K562 (cell line): ENCODE measurements at regions not wholly inside any gene's neighbourhood (a gene's known extent, or its start where the extent isn't known, plus 50 kb on each side); places are given as distances from the start of the nearest gene placed in this dataset.

Experiments used
- EP300 ChIP-seq: IDR thresholded peaks from 2 replicates; pipeline ENCODE4 v1.6.1; 2012; ENCODE audit warnings: low read length, improper control_type of control experiment
- FOS ChIP-seq: IDR thresholded peaks from 3 replicates; pipeline ENCODE4 v1.6.1; 2011; ENCODE audit not compliant: insufficient read length; ENCODE audit errors: extremely low read depth
- KAT7 ChIP-seq: sonication (generic); formaldehyde crosslinking; IDR thresholded peaks from 2 replicates; pipeline ENCODE4 v1.8.0; 2022; ENCODE audit warnings: missing genetic modification reagents, mild to moderate bottlenecking, borderline replicate concordance
- NCOA2 ChIP-seq, 2 experiments: fragments of 450-650 bp; IDR thresholded peaks; 2 replicates each; pipeline ENCODE4 v1.6.1; 2018; ENCODE audit warnings: mild to moderate bottlenecking in 2 of 2, moderate library complexity in 1 of 2; ENCODE audit not compliant: partially characterized antibody in 2 of 2
- SP1 ChIP-seq: sonication (generic); formaldehyde crosslinking; IDR thresholded peaks from 2 replicates; pipeline ENCODE4 v1.8.1; 2022; ENCODE audit warnings: mild to moderate bottlenecking, missing genetic modification reagents
- YY1 ChIP-seq, 3 experiments: IDR thresholded peaks; 2 replicates each; pipeline ENCODE4 v1.6.1; 2011; ENCODE audit warnings: low read length in 2 of 3, mild to moderate bottlenecking in 2 of 3, moderate library complexity in 2 of 3, borderline replicate concordance in 1 of 3, control low read depth in 1 of 3, low read depth in 1 of 3; ENCODE audit not compliant: insufficient read depth in 3 of 3, insufficient replicate concordance in 2 of 3, control insufficient read depth in 1 of 3, insufficient read length in 1 of 3; ENCODE audit errors: extremely low read depth in 1 of 3
- ZNF561 ChIP-seq: fragments of 450-650 bp; formaldehyde crosslinking; conservative IDR thresholded peaks from 2 replicates; pipeline ENCODE4 v1.4.0; 2020; ENCODE audit warnings: mild to moderate bottlenecking, moderate library complexity
- TF ChIP-seq, protein P1 (sequence below), 3 experiments: IDR thresholded peaks in 2 of 3; conservative IDR thresholded peaks in 1 of 3; 2 replicates each; pipeline ENCODE4 v1.5.1; 2011 to 2012; ENCODE audit warnings: low read length in 3 of 3, mild to moderate bottlenecking in 3 of 3, control low read depth in 2 of 3, improper control_type of control experiment in 1 of 3, inconsistent platforms in 1 of 3, low read depth in 1 of 3, mixed read lengths in 1 of 3, moderate library complexity in 1 of 3; ENCODE audit not compliant: insufficient read depth in 2 of 3
- TF ChIP-seq, protein P2 (sequence below): sonication (generic); formaldehyde crosslinking; IDR thresholded peaks from 2 replicates; pipeline ENCODE4 v1.8.1; 2022; ENCODE audit warnings: missing genetic modification reagents

DNA sequence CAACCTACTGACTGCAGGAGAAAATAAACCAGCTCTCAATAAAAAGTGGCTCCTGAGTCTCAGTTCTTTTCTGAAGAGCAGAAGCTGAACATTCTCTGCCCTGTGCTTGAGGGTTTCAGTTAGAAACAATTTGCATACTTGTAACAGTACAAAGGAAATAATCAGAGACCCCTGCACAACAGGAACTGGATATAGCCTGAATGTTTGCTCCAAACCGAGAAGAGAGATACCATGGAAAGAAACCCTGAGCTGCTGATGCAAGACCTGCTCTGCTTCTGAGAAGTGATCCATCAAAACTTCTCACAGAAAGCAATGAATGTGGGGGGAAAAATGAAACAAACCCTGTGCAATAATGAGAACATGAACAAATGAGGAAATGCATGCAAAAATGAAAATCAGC is 592.9 kb downstream of the SEMA5A start:
- no peak for TF ChIP-seq NCOA2 (IDR thresholded peaks at IDR 0.05; ENCODE audit: partially characterized antibody in 2 of 2)
- no peak for TF ChIP-seq ZNF561
- TF ChIP-seq, protein P1, sequence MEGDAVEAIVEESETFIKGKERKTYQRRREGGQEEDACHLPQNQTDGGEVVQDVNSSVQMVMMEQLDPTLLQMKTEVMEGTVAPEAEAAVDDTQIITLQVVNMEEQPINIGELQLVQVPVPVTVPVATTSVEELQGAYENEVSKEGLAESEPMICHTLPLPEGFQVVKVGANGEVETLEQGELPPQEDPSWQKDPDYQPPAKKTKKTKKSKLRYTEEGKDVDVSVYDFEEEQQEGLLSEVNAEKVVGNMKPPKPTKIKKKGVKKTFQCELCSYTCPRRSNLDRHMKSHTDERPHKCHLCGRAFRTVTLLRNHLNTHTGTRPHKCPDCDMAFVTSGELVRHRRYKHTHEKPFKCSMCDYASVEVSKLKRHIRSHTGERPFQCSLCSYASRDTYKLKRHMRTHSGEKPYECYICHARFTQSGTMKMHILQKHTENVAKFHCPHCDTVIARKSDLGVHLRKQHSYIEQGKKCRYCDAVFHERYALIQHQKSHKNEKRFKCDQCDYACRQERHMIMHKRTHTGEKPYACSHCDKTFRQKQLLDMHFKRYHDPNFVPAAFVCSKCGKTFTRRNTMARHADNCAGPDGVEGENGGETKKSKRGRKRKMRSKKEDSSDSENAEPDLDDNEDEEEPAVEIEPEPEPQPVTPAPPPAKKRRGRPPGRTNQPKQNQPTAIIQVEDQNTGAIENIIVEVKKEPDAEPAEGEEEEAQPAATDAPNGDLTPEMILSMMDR (IDR thresholded peaks at IDR 0.05 in 2 of 3, conservative IDR thresholded peaks at IDR 0.05 in 1 of 3; ENCODE audit: insufficient read depth in 2 of 3, low read depth in 1 of 3, low read length in 3 of 3), result no peak
- TF ChIP-seq, protein P2, sequence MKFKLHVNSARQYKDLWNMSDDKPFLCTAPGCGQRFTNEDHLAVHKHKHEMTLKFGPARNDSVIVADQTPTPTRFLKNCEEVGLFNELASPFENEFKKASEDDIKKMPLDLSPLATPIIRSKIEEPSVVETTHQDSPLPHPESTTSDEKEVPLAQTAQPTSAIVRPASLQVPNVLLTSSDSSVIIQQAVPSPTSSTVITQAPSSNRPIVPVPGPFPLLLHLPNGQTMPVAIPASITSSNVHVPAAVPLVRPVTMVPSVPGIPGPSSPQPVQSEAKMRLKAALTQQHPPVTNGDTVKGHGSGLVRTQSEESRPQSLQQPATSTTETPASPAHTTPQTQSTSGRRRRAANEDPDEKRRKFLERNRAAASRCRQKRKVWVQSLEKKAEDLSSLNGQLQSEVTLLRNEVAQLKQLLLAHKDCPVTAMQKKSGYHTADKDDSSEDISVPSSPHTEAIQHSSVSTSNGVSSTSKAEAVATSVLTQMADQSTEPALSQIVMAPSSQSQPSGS, result no peak
- TF ChIP-seq KAT7 (CRISPR knock-in tag), result no peak
- TF ChIP-seq EP300, result no peak
- no peak for TF ChIP-seq FOS
- TF ChIP-seq YY1 (IDR thresholded peaks at IDR 0.05; ENCODE audit: borderline replicate concordance in 1 of 3, control insufficient read depth in 1 of 3, extremely low read depth in 1 of 3, insufficient read depth in 3 of 3, insufficient read length in 1 of 3, insufficient replicate concordance in 2 of 3, low read depth in 1 of 3, low read length in 2 of 3), result no peak
- TF ChIP-seq SP1 (CRISPR knock-in tag), result no peak
